SJSA1 (cell line): ENCODE measurements at regions not wholly inside any gene's neighbourhood (a gene's known extent, or its start where the extent isn't known, plus 50 kb on each side); places are given as distances from the start of the nearest gene placed in this dataset.
"Not testable (repeated sequence)": the region's sequence is repeated elsewhere in the genome, so short reads cannot be mapped to it uniquely, and the experiment has no call there.

ENCODE experiments used
- DNase-seq, 2 experiments: peaks; one replicate each; pipeline ENCODE4 v3.0.0-alpha.2; 2015 to 2020; ENCODE audit warnings: low spot score in 2 of 2, low read depth in 1 of 2
- H3K27ac ChIP-seq: fragments of 250-450 bp; sonication (Bioruptor Pico); 2 replicates; pipeline ENCODE4 v1.5.1; 2020; ENCODE audit warnings: mild to moderate bottlenecking, moderate library complexity
- H3K27me3 ChIP-seq: fragments of 250-450 bp; sonication (Bioruptor Pico); replicated peaks from 2 replicates; pipeline ENCODE4 v1.5.1; 2020; ENCODE audit warnings: mild to moderate bottlenecking, moderate library complexity
- H3K36me3 ChIP-seq: fragments of 250-450 bp; sonication (Bioruptor Pico); 2 replicates; pipeline ENCODE4 v1.5.1; 2020; ENCODE audit warnings: mild to moderate bottlenecking
- H3K4me1 ChIP-seq: fragments of 250-450 bp; sonication (Bioruptor Pico); replicated peaks from 2 replicates; pipeline ENCODE4 v1.6.1; 2021; ENCODE audit warnings: mild to moderate bottlenecking
- H3K4me3 ChIP-seq: fragments of 250-450 bp; sonication (Bioruptor Pico); 2 replicates; pipeline ENCODE4 v1.5.1; 2020; ENCODE audit warnings: mild to moderate bottlenecking
- H3K9me3 ChIP-seq: fragments of 250-450 bp; sonication (Bioruptor Pico); replicated peaks from 2 replicates; pipeline ENCODE4 v1.5.1; 2020; ENCODE audit warnings: mild to moderate bottlenecking

DNA sequence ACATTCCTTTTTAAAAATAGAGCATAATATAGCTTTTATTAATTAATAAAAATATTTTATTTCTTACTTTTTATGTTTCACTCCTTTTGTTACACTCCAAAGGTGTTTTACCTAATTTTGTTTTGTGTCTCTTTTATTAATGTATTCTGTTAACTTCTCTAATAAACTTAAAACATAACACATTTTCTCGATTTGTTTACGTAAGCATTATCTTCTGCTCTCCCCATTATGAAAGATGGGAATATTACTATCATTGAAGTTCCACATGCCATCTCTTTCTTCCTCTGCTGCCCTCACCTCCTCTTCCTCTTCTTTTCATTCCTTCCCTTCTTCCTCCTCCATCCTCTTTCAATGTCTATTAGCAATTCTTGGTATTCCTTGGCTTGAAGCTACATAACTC lies 85.0 kb upstream of the HCRTR2 start:
- Histone ChIP-seq H3K36me3 (no peaks in the 10 kb centered on the region), H3K27ac (no peak overlapping the region), H3K27me3 (no peaks in the 10 kb centered on the region), H3K4me3 (no peak overlapping the region), H3K9me3 (no peaks in the 10 kb centered on the region), H3K4me1 (no peaks in the 10 kb centered on the region)
- DNase-seq, result no peak

DNA sequence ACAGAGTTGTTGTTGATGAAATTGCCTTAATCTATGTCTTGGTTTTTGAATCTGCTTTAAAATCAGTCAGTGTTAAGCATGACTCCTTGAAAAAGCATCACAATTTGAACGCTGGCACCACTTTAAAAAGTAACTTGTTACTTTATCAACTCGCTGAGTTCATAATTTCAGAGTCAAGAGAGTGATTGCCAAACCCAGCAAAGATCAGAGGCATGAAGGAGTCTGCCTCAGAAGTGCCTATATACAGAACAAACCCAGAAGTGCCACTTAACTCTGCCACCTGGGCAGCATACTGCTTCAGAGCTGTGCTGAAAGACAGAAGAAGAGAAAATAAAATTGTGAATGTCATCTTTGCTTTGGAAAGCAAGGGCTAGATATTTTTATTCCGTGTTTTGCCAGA lies 73.6 kb upstream of the HCRTR2 start:
- no peak overlapping the region for H3K4me3 ChIP-seq
- no peaks in the 10 kb centered on the region for H3K36me3 ChIP-seq
- no peaks in the 10 kb centered on the region for H3K4me1 ChIP-seq
- no peak for DNase-seq
- H3K27ac ChIP-seq, result no peak overlapping the region
- H3K27me3 ChIP-seq, result no peaks in the 10 kb centered on the region
- H3K9me3 ChIP-seq, result no peaks in the 10 kb centered on the region

- no peak overlapping the region for H3K27ac ChIP-seq
- H3K4me3 ChIP-seq, result no peak overlapping the region
- H3K36me3 ChIP-seq, result no peaks in the 10 kb centered on the region
- no peaks in the 10 kb centered on the region for H3K27me3 ChIP-seq
- no peaks in the 10 kb centered on the region for H3K4me1 ChIP-seq
- no peak for DNase-seq
- H3K9me3 ChIP-seq, result no peaks in the 10 kb centered on the region
Measured at GRCh38 chr6:55101157-55101556, 73.2 kb upstream of the HCRTR2 start.

- Histone ChIP-seq H3K36me3 (no peaks in the 10 kb centered on the region), H3K27me3 (no peaks in the 10 kb centered on the region), H3K4me1 (no peaks in the 10 kb centered on the region), H3K9me3 (no peaks in the 10 kb centered on the region), H3K4me3 (no peak overlapping the region), H3K27ac (no peak overlapping the region)
- no peak for DNase-seq
Measured at GRCh38 chr6:55108134-55109130, 65.9 kb upstream of the HCRTR2 start.

- Histone ChIP-seq H3K27ac (no peak overlapping the region), H3K4me3 (no peak overlapping the region), H3K27me3 (no peaks in the 10 kb centered on the region), H3K4me1 (no peaks in the 10 kb centered on the region), H3K36me3 (no peaks in the 10 kb centered on the region), H3K9me3 (no peaks in the 10 kb centered on the region)
- no peak for DNase-seq
Measured at GRCh38 chr6:55117267-55117666, 57.0 kb upstream of the HCRTR2 start.

- H3K27me3 ChIP-seq, H3K36me3 ChIP-seq, DNase-seq, H3K4me3 ChIP-seq, H3K27ac ChIP-seq, H3K9me3 ChIP-seq, H3K4me1 ChIP-seq: not testable (repeated sequence)
Measured at GRCh38 chr6:55124241-55124640, 50.1 kb upstream of the HCRTR2 start.
